ENCODE measurements at regions not wholly inside any gene's neighbourhood (a gene's known extent, or its start where the extent isn't known, plus 50 kb on each side); places are given as distances from the start of the nearest gene placed in this dataset.

GRCh38 chr5:2168601-2169429 lies 286.1 kb upstream of the IRX4 start:
- no peak for TF ChIP-seq CTCF (IDR thresholded peaks at IDR 0.05)
- no peak overlapping the region for H3K27ac Mint-ChIP-seq (ENCODE audit: unreplicated experiment)
- DNase-seq (ENCODE audit: extremely low spot score, unreplicated experiment): no peak
- H3K4me1 Mint-ChIP-seq (ENCODE audit: unreplicated experiment): no peaks in the 10 kb centered on the region
- H3K4me3 Mint-ChIP-seq (ENCODE audit: unreplicated experiment): no peak overlapping the region
- H3K36me3 Mint-ChIP-seq (ENCODE audit: unreplicated experiment): no peaks in the 10 kb centered on the region
- peaks cover 10% of the 10 kb centered on the region for H3K27me3 Mint-ChIP-seq (ENCODE audit: unreplicated experiment)
- H3K9me3 Mint-ChIP-seq (ENCODE audit: unreplicated experiment): no peaks in the 10 kb centered on the region

DNA sequence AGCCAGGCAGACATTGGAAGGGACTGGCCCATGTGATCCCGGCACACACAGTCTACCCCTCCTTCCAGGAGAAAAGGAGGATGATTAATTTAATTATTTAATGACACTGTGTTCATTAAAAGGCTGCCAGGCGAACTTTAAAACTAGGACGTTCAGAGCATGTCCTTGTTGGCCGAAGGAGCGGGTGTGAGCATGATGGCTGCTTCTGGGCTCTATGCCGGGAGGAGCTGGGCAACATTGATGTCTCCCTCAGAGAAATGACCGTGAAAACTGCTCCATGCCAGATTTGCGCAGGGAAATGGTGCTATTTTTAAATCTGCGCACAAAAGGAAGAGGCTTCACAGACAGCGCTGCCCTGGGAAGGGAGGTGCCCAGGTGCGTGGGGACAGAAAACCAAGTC lies 284.9 kb upstream of the IRX4 start:
- Mint-ChIP-seq H3K36me3 (ENCODE audit: unreplicated experiment) (no peaks in the 10 kb centered on the region), H3K9me3 (ENCODE audit: unreplicated experiment) (no peaks in the 10 kb centered on the region), H3K27me3 (ENCODE audit: unreplicated experiment) (peaks cover 4% of the 10 kb centered on the region), H3K27ac (ENCODE audit: unreplicated experiment) (no peak overlapping the region), H3K4me3 (ENCODE audit: unreplicated experiment) (no peak overlapping the region), H3K4me1 (ENCODE audit: unreplicated experiment) (no peaks in the 10 kb centered on the region)
- TF ChIP-seq CTCF (IDR thresholded peaks at IDR 0.05): no peak
- DNase-seq (ENCODE audit: extremely low spot score, unreplicated experiment): no peak

- H3K27ac Mint-ChIP-seq (ENCODE audit: unreplicated experiment): no peak overlapping the region
- H3K4me1 Mint-ChIP-seq (ENCODE audit: unreplicated experiment): no peaks in the 10 kb centered on the region
- H3K27me3 Mint-ChIP-seq (ENCODE audit: unreplicated experiment): peaks cover 2% of the 10 kb centered on the region
- no peaks in the 10 kb centered on the region for H3K9me3 Mint-ChIP-seq (ENCODE audit: unreplicated experiment)
- H3K4me3 Mint-ChIP-seq (ENCODE audit: unreplicated experiment): no peak overlapping the region
- no peak for TF ChIP-seq CTCF (IDR thresholded peaks at IDR 0.05)
- DNase-seq (ENCODE audit: extremely low spot score, unreplicated experiment): no peak
- no peaks in the 10 kb centered on the region for H3K36me3 Mint-ChIP-seq (ENCODE audit: unreplicated experiment)
Measured at GRCh38 chr5:2166979-2167377, 284.3 kb upstream of the IRX4 start.

DNA sequence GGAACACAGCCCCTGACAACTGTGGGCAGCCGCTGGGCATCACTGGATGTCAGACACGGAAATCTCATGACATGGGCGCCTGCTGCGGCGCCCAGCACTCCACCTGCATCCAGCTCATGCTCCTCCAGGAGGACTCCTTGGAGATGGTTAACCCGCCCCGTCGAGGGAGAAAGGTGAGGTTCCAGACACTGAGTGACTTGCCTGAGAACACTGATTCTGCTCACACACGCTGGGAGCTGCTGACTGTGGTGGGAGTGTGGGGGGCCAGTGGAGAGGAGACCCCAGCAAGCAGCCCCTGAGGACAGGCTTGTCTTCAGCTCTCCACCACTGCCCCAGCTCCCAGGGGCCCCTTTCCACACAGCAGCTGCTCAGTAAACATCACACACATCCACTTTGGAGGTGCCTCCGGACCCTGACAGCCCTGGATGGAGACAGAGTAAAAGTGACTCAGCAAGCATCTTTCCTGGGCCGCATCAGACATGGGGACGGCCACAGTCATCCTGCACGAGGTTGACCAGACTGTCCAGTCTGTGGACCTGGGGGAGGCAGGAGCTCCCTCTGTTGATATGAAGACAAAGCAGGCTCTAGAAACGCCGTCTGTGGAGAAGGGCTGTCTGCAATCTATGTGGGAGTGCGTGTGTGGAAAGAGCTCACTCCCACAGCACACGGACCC lies 283.7 kb upstream of the IRX4 start:
- peaks cover 2% of the 10 kb centered on the region for H3K27me3 Mint-ChIP-seq (ENCODE audit: unreplicated experiment)
- no peak for DNase-seq (ENCODE audit: extremely low spot score, unreplicated experiment)
- no peak overlapping the region for H3K27ac Mint-ChIP-seq (ENCODE audit: unreplicated experiment)
- H3K9me3 Mint-ChIP-seq (ENCODE audit: unreplicated experiment): no peaks in the 10 kb centered on the region
- TF ChIP-seq CTCF (IDR thresholded peaks at IDR 0.05): no peak
- no peaks in the 10 kb centered on the region for H3K36me3 Mint-ChIP-seq (ENCODE audit: unreplicated experiment)
- no peak overlapping the region for H3K4me3 Mint-ChIP-seq (ENCODE audit: unreplicated experiment)
- H3K4me1 Mint-ChIP-seq (ENCODE audit: unreplicated experiment): no peaks in the 10 kb centered on the region

GRCh38 chr5:2165615-2166305 lies 283.0 kb upstream of the IRX4 start:
- Mint-ChIP-seq H3K4me3 (ENCODE audit: unreplicated experiment) (no peak overlapping the region), H3K4me1 (ENCODE audit: unreplicated experiment) (no peaks in the 10 kb centered on the region), H3K36me3 (ENCODE audit: unreplicated experiment) (no peaks in the 10 kb centered on the region), H3K27ac (ENCODE audit: unreplicated experiment) (no peak overlapping the region), H3K27me3 (ENCODE audit: unreplicated experiment) (no peaks in the 10 kb centered on the region), H3K9me3 (ENCODE audit: unreplicated experiment) (no peaks in the 10 kb centered on the region)
- no peak for TF ChIP-seq CTCF (IDR thresholded peaks at IDR 0.05)
- no peak for DNase-seq (ENCODE audit: extremely low spot score, unreplicated experiment)
